ENCODE measurements at regions not wholly inside any gene's neighbourhood (a gene's known extent, or its start where the extent isn't known, plus 50 kb on each side); places are given as distances from the start of the nearest gene placed in this dataset.

GRCh38 chr18:42459873-42460272 lies 504.8 kb downstream of the PIK3C3 start:
- Histone ChIP-seq H3K4me3 (ENCODE audit: low read depth, low read length, poor library complexity, severe bottlenecking) (no peak overlapping the region), H3K27ac (ENCODE audit: low read depth, low read length, poor library complexity, severe bottlenecking) (no peak overlapping the region), H3K36me3 (ENCODE audit: insufficient read depth, low read length) (no peaks in the 10 kb centered on the region), H2AFZ (ENCODE audit: low read length) (no peak overlapping the region), H3K4me1 (ENCODE audit: insufficient read depth, low read length, poor library complexity, severe bottlenecking) (no peaks in the 10 kb centered on the region), H3K9me3 (ENCODE audit: low read length) (no peaks in the 10 kb centered on the region), H3K79me2 (ENCODE audit: insufficient read depth, low read depth, low read length) (no peaks in the 10 kb centered on the region), H4K20me1 (ENCODE audit: insufficient read depth, low read length) (no peaks in the 10 kb centered on the region), H3K4me2 (ENCODE audit: low read length) (no peak overlapping the region), H3K9me2 (ENCODE audit: insufficient read depth, low read length) (no peaks in the 10 kb centered on the region)
- intact Hi-C loops (cut with micrococcal nuclease; ENCODE audit: unreplicated experiment) = no loop called here
- POLR2A ChIA-PET = no interaction called here
- CTCF ChIA-PET (ENCODE audit: unreplicated experiment) = no interaction called here
- BruUV-seq (replicated peaks) = no TSS peak
- TF ChIP-seq CTCF (conservative IDR thresholded peaks at IDR 0.05; ENCODE audit: low read length) = no peak
- TF ChIP-seq EZH2phosphoT487 (IDR thresholded peaks at IDR 0.05; ENCODE audit: borderline replicate concordance, low read depth, low read length) = no peak
- DNase-seq (ENCODE audit: low spot score) = no peak

- Histone ChIP-seq H3K4me1 (ENCODE audit: insufficient read depth, low read length, poor library complexity, severe bottlenecking) (no peaks in the 10 kb centered on the region), H2AFZ (ENCODE audit: low read length) (no peak overlapping the region), H3K4me2 (ENCODE audit: low read length) (no peak overlapping the region), H3K27ac (ENCODE audit: low read depth, low read length, poor library complexity, severe bottlenecking) (no peak overlapping the region), H3K9me2 (ENCODE audit: insufficient read depth, low read length) (no peaks in the 10 kb centered on the region), H3K9me3 (ENCODE audit: low read length) (no peaks in the 10 kb centered on the region), H3K79me2 (ENCODE audit: insufficient read depth, low read depth, low read length) (no peaks in the 10 kb centered on the region), H4K20me1 (ENCODE audit: insufficient read depth, low read length) (no peaks in the 10 kb centered on the region), H3K4me3 (ENCODE audit: low read depth, low read length, poor library complexity, severe bottlenecking) (no peak overlapping the region), H3K36me3 (ENCODE audit: insufficient read depth, low read length) (no peaks in the 10 kb centered on the region)
- DNase-seq (ENCODE audit: low spot score) = no peak
- intact Hi-C loops (cut with micrococcal nuclease; ENCODE audit: unreplicated experiment) = no loop called here
- ChIA-PET CTCF (ENCODE audit: unreplicated experiment) (no interaction called here), POLR2A (no interaction called here)
- BruUV-seq (replicated peaks) = no TSS peak
- TF ChIP-seq EZH2phosphoT487 (IDR thresholded peaks at IDR 0.05; ENCODE audit: borderline replicate concordance, low read depth, low read length) = no peak
- no peak for TF ChIP-seq CTCF (conservative IDR thresholded peaks at IDR 0.05; ENCODE audit: low read length)
These were observed 516.9 kb downstream of the PIK3C3 start for GRCh38 chr18:42471885-42472284.

GRCh38 chr18:42473611-42474010 lies 518.6 kb downstream of the PIK3C3 start:
- Histone ChIP-seq H3K4me1 (ENCODE audit: insufficient read depth, low read length, poor library complexity, severe bottlenecking) (no peaks in the 10 kb centered on the region), H3K4me3 (ENCODE audit: low read depth, low read length, poor library complexity, severe bottlenecking) (no peak overlapping the region), H2AFZ (ENCODE audit: low read length) (no peak overlapping the region), H4K20me1 (ENCODE audit: insufficient read depth, low read length) (no peaks in the 10 kb centered on the region), H3K4me2 (ENCODE audit: low read length) (no peak overlapping the region), H3K27ac (ENCODE audit: low read depth, low read length, poor library complexity, severe bottlenecking) (no peak overlapping the region), H3K36me3 (ENCODE audit: insufficient read depth, low read length) (no peaks in the 10 kb centered on the region), H3K9me3 (ENCODE audit: low read length) (no peaks in the 10 kb centered on the region), H3K9me2 (ENCODE audit: insufficient read depth, low read length) (no peaks in the 10 kb centered on the region), H3K79me2 (ENCODE audit: insufficient read depth, low read depth, low read length) (no peaks in the 10 kb centered on the region)
- TF ChIP-seq CTCF (conservative IDR thresholded peaks at IDR 0.05; ENCODE audit: low read length) (no peak), EZH2phosphoT487 (IDR thresholded peaks at IDR 0.05; ENCODE audit: borderline replicate concordance, low read depth, low read length) (no peak)
- no TSS peak for BruUV-seq (replicated peaks)
- ChIA-PET POLR2A (no interaction called here), CTCF (ENCODE audit: unreplicated experiment) (interaction anchor here (0.6 kb wide), 1 partner anchor 10 kb away, joined by 3 read pairs; no protein-coding TSS in a partner anchor)
- intact Hi-C loops (cut with micrococcal nuclease; ENCODE audit: unreplicated experiment) = no loop called here
- DNase-seq (ENCODE audit: low spot score) = no peak
